GM18870 (cell line): ENCODE measurements at regions not wholly inside any gene's neighbourhood (a gene's known extent, or its start where the extent isn't known, plus 50 kb on each side); places are given as distances from the start of the nearest gene placed in this dataset.
"Not testable (repeated sequence)": the region's sequence is repeated elsewhere in the genome, so short reads cannot be mapped to it uniquely, and the experiment has no call there.

Experiments used
- ATAC-seq: cut with Tn5 transposase; IDR thresholded peaks from one replicate; pipeline ENCODE4 v1.9.1; 2021; ENCODE audit warnings: moderate library complexity; ENCODE audit not compliant: unreplicated experiment

GRCh38 chr10:33010132-33011037, 52.4 kb upstream of the ITGB1 start:
- no peak for ATAC-seq

DNA sequence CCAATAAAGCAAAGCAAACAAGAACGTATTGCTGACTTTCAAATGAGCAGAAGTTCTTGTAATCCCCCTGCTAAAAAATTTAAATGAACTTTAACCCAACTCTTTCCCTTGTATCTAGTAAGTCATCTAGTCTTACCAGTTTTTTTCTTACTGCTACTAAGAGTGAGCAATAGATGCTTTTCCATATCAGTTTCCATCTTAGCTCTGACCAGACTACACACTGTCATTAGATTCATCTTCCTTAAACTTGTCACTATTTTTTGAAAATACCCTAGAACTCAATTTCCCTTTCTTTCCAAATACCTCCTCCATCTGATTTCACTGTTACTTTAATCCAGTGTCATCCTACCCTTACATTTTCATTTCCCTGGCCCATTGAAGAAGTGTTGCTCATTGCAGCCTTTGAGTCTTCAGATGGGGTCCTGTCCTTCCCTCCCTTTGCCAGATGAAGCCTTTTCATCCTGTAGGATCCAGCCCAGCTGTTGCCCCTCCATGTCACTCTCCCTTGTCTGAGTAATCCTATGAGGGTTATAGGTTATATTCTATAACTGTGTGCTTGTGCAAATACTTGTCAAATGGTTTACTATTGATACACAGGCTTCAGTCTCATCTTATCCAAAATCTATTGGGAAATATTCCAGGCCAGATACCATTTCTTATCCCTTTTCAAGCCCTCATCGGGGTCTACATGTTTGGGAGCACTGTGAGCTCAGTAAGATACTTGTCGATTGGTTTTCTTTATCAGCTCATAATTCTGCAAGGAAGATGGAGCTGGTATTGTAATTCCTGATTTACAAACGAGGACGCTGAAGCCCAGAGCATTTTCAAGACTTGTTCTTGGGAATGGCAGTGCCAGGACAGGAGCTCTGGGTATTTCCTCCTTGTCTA, 51.5 kb upstream of the ITGB1 start:
- no peak for ATAC-seq

GRCh38 chr10:33008499-33009243, 50.6 kb upstream of the ITGB1 start:
- peak; percentile 56 for ATAC-seq

GRCh38 chr10:33007731-33008381, 49.8 kb upstream of the ITGB1 start:
- not testable (repeated sequence) for ATAC-seq
